Panc1 (cell line): ENCODE measurements at regions not wholly inside any gene's neighbourhood (a gene's known extent, or its start where the extent isn't known, plus 50 kb on each side); places are given as distances from the start of the nearest gene placed in this dataset.
"Not testable (repeated sequence)": the region's sequence is repeated elsewhere in the genome, so short reads cannot be mapped to it uniquely, and the experiment has no call there.

Experiments used
- ATAC-seq: fragments of 200-7000 bp; cut with Tn5 transposase; 2 replicates; pipeline ENCODE4 v1.9.1; 2020; ENCODE audit warnings: mild to moderate bottlenecking, moderate library complexity
- BruUV-seq: library from RNA; stranded (reverse); fragments of 400-500 nt; replicated peaks from 2 replicates; lab custom pipeline; 2021; lab: Mats Ljungman, UMichigan
- CTCF ChIA-PET: fragments of 300-600 bp; sonication (Branson Sonifier 250); formaldehyde crosslinking; loops from one replicate; lab custom pipeline; 2022; ENCODE audit warnings: antibody characterized with exemption; lab: Charles Lee
- POLR2A ChIA-PET: fragments of 300-600 bp; sonication (Branson Sonifier 250); formaldehyde crosslinking; loops from one replicate; lab custom pipeline; 2022; ENCODE audit warnings: antibody characterized with exemption; lab: Charles Lee
- DNase-seq: peaks from one replicate; pipeline ENCODE4 v3.0.0-alpha.2; 2010; ENCODE audit warnings: low read depth, low spot score
- H3K27ac ChIP-seq: 2 replicates; pipeline ENCODE4 v1.5.1; 2011; ENCODE audit warnings: mild to moderate bottlenecking, low read length, inconsistent platforms
- H3K27me3 ChIP-seq: fragments of 200-500 bp; sonication (Bioruptor generic); 2 replicates; pipeline ENCODE4 v1.6.0; 2014; ENCODE audit warnings: low read length, inconsistent platforms; ENCODE audit not compliant: control insufficient read depth, insufficient read depth
- H3K36me3 ChIP-seq: fragments of 200-500 bp; sonication (Bioruptor generic); 2 replicates; pipeline ENCODE4 v1.5.1; 2014; ENCODE audit warnings: inconsistent platforms, mild to moderate bottlenecking, low read length, moderate library complexity; ENCODE audit not compliant: control insufficient read depth, insufficient read depth
- H3K4me1 ChIP-seq: 2 replicates; pipeline ENCODE4 v1.5.1; 2011; ENCODE audit warnings: inconsistent platforms, mild to moderate bottlenecking, low read length, moderate library complexity; ENCODE audit not compliant: control insufficient read depth, insufficient read depth
- H3K4me3 ChIP-seq, 2 experiments: 2 replicates each; pipeline ENCODE4 v1.5.1; 2011 to 2012; ENCODE audit warnings: low read depth in 2 of 2, low read length in 2 of 2, mild to moderate bottlenecking in 2 of 2, inconsistent platforms in 1 of 2, moderate library complexity in 1 of 2
- H3K9me3 ChIP-seq: fragments of 200-500 bp; sonication (Bioruptor generic); 2 replicates; pipeline ENCODE4 v1.5.1; 2014; ENCODE audit warnings: low read depth, mild to moderate bottlenecking, inconsistent platforms, low read length, moderate library complexity; ENCODE audit not compliant: control insufficient read depth, insufficient read depth
- CTCF ChIP-seq: fragments of 450-650 bp; IDR thresholded peaks from 2 replicates; pipeline ENCODE4 v1.5.1; 2017; ENCODE audit warnings: mild to moderate bottlenecking
- POLR2AphosphoS5 ChIP-seq: IDR thresholded peaks from 2 replicates; pipeline ENCODE4 v1.6.1; 2012; ENCODE audit warnings: mild to moderate bottlenecking, low read depth, low read length, moderate library complexity
- SIN3A ChIP-seq: IDR thresholded peaks from 2 replicates; pipeline ENCODE4 v1.6.1; 2012; ENCODE audit warnings: low read depth, mild to moderate bottlenecking, low read length, moderate library complexity, borderline replicate concordance; ENCODE audit not compliant: insufficient read depth
- TCF7L2 ChIP-seq: IDR thresholded peaks from 2 replicates; pipeline ENCODE4 v1.6.1; 2011; ENCODE audit warnings: mild to moderate bottlenecking, low read depth, low read length, inconsistent platforms
- in situ Hi-C: cut with HindIII; loops from 2 replicates; pipeline ENCODE4 v1.10.0; 2016; ENCODE audit warnings: low sequenced_read_pairs, low pct_unique_long_range_greater_than_20kb
- intact Hi-C: fragments of 100-400 bp; cut with micrococcal nuclease; formaldehyde crosslinking; loops from one replicate; pipeline ENCODE4 v1.10.0; 2022; ENCODE audit not compliant: unreplicated experiment
- TF ChIP-seq, protein P1 (sequence below), 2 experiments: IDR thresholded peaks; 2 replicates each; pipeline ENCODE4 v1.6.1; 2011 to 2012; ENCODE audit warnings: low read depth in 2 of 2, control low read depth in 1 of 2, low read length in 1 of 2, mild to moderate bottlenecking in 1 of 2, moderate library complexity in 1 of 2; ENCODE audit not compliant: insufficient read depth in 1 of 2

DNA sequence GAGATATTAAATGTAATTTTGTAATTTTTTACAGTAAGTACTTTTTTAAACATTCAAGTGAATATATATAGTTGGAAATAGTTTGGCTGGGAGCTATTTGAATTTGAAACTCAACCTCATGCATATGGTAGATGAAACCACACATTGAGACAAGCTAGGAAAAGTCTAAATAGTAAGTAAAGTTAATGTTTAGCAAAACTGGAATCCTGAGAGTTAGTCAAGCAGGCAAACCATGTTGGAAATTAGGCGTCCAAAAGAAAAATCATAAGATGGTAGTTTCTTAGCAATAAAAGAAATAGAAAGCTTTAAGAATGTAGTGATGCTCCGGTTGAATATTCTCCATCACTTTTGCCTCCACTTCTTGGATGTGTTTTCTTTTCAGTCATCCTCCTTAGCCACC, 657.1 kb upstream of the CDH10 start:
- Histone ChIP-seq H3K4me3 (no peak overlapping the region), H3K9me3 (no peaks in the 10 kb centered on the region), H3K4me1 (no peaks in the 10 kb centered on the region), H3K27ac (no peak overlapping the region), H3K27me3 (no peaks in the 10 kb centered on the region), H3K36me3 (no peaks in the 10 kb centered on the region)
- TF ChIP-seq CTCF, result no peak
- TF ChIP-seq SIN3A, result no peak
- no peak for TF ChIP-seq POLR2AphosphoS5
- TF ChIP-seq, protein P1, sequence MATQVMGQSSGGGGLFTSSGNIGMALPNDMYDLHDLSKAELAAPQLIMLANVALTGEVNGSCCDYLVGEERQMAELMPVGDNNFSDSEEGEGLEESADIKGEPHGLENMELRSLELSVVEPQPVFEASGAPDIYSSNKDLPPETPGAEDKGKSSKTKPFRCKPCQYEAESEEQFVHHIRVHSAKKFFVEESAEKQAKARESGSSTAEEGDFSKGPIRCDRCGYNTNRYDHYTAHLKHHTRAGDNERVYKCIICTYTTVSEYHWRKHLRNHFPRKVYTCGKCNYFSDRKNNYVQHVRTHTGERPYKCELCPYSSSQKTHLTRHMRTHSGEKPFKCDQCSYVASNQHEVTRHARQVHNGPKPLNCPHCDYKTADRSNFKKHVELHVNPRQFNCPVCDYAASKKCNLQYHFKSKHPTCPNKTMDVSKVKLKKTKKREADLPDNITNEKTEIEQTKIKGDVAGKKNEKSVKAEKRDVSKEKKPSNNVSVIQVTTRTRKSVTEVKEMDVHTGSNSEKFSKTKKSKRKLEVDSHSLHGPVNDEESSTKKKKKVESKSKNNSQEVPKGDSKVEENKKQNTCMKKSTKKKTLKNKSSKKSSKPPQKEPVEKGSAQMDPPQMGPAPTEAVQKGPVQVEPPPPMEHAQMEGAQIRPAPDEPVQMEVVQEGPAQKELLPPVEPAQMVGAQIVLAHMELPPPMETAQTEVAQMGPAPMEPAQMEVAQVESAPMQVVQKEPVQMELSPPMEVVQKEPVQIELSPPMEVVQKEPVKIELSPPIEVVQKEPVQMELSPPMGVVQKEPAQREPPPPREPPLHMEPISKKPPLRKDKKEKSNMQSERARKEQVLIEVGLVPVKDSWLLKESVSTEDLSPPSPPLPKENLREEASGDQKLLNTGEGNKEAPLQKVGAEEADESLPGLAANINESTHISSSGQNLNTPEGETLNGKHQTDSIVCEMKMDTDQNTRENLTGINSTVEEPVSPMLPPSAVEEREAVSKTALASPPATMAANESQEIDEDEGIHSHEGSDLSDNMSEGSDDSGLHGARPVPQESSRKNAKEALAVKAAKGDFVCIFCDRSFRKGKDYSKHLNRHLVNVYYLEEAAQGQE (IDR thresholded peaks at IDR 0.05; ENCODE audit: insufficient read depth in 1 of 2, low read depth in 2 of 2, low read length in 1 of 2), result no peak
- no peak for TF ChIP-seq TCF7L2
- DNase-seq, result no peak
- no TSS peak for BruUV-seq
- ChIA-PET POLR2A (no interaction called here), CTCF (interaction anchor here (0.6 kb wide), 1 partner anchor 715 kb away, joined by 9 read pairs; no protein-coding TSS in a partner anchor)
- ATAC-seq, result no peak
- in situ Hi-C loops, result no loop called here
- intact Hi-C loops, result no loop called here

GRCh38 chr5:25295067-25295466, 650.3 kb upstream of the CDH10 start:
- Histone ChIP-seq H3K9me3 (no peaks in the 10 kb centered on the region), H3K27ac (no peak overlapping the region), H3K4me1 (no peaks in the 10 kb centered on the region), H3K27me3 (no peaks in the 10 kb centered on the region), H3K4me3 (no peak overlapping the region), H3K36me3 (no peaks in the 10 kb centered on the region)
- ATAC-seq, result no peak
- ChIA-PET POLR2A (no interaction called here), CTCF (no interaction called here)
- no TSS peak for BruUV-seq
- DNase-seq, result no peak
- intact Hi-C loops (no loop called here), in situ Hi-C loops (no loop called here)
- no peak for TF ChIP-seq CTCF
- TF ChIP-seq, protein P1 (IDR thresholded peaks at IDR 0.05; ENCODE audit: insufficient read depth in 1 of 2, low read depth in 2 of 2, low read length in 1 of 2), result no peak
- no peak for TF ChIP-seq POLR2AphosphoS5
- no peak for TF ChIP-seq TCF7L2
- no peak for TF ChIP-seq SIN3A

DNA sequence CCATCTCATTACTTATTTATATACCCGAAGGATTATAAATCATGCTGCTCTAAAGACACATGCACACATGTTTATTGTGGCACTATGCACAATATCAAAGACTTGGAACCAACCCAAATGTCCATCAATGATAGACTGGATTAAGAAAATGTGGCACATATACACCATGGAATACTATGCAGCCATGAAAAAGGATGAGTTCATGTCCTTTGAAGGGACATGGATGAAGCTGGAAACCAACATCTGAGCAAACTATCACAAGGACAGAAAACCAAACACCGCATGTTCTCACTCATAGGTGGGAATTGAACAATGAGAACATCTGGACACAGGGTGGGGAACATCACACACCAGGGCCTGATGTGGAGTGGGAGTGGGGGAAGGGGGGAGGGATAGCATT, 645.0 kb upstream of the CDH10 start:
- H3K27me3 ChIP-seq, H3K4me3 ChIP-seq, CTCF ChIA-PET, H3K36me3 ChIP-seq, H3K27ac ChIP-seq, DNase-seq, in situ Hi-C loops, POLR2A ChIA-PET, ATAC-seq, H3K9me3 ChIP-seq, intact Hi-C loops, H3K4me1 ChIP-seq, BruUV-seq: not testable (repeated sequence)
